Astrocyte (in vitro differentiated cells and primary cell): ENCODE measurements at regions not wholly inside any gene's neighbourhood (a gene's known extent, or its start where the extent isn't known, plus 50 kb on each side); places are given as distances from the start of the nearest gene placed in this dataset.

Experiments used
- DNase-seq: peaks from one replicate; pipeline ENCODE4 v3.0.0-alpha.2; 2010; ENCODE audit warnings: low read depth
- FAIRE-seq: peaks from 2 replicates; lab custom pipeline; 2011; peaks lifted over from hg19 to GRCh38; lab: Jason Lieb, UNC
- H2AFZ ChIP-seq: 2 replicates; pipeline ENCODE4 v1.6.0; 2012; ENCODE audit warnings: low read depth, low read length, inconsistent platforms
- H3K27ac ChIP-seq: 2 replicates; pipeline ENCODE4 v1.5.1; 2011; ENCODE audit warnings: low read depth, low read length, inconsistent platforms
- H3K27me3 ChIP-seq: 2 replicates; pipeline ENCODE4 v1.6.0; 2011; ENCODE audit warnings: low read length, inconsistent platforms; ENCODE audit not compliant: insufficient read depth
- H3K36me3 ChIP-seq: 2 replicates; pipeline ENCODE4 v1.5.1; 2011; ENCODE audit warnings: low read length, inconsistent platforms; ENCODE audit not compliant: insufficient read depth
- H3K4me1 ChIP-seq: 2 replicates; pipeline ENCODE4 v1.5.1; 2011; ENCODE audit warnings: low read length, inconsistent platforms; ENCODE audit not compliant: insufficient read depth
- H3K4me2 ChIP-seq: 2 replicates; pipeline ENCODE4 v1.6.0; 2012; ENCODE audit warnings: low read length, inconsistent platforms
- H3K4me3 ChIP-seq: 2 replicates; pipeline ENCODE4 v1.5.1; 2011; ENCODE audit warnings: low read depth, mild to moderate bottlenecking, low read length, inconsistent platforms; ENCODE audit not compliant: insufficient read depth
- H3K79me2 ChIP-seq: 2 replicates; pipeline ENCODE4 v1.6.0; 2012; ENCODE audit warnings: mild to moderate bottlenecking, low read length, inconsistent platforms; ENCODE audit not compliant: insufficient read depth
- H3K9ac ChIP-seq: 2 replicates; pipeline ENCODE4 v1.6.0; 2012; ENCODE audit warnings: mild to moderate bottlenecking, low read length, inconsistent platforms
- H3K9me3 ChIP-seq: 2 replicates; pipeline ENCODE4 v1.5.1; 2012; ENCODE audit warnings: low read depth, mild to moderate bottlenecking, low read length, inconsistent platforms; ENCODE audit not compliant: insufficient read depth
- H4K20me1 ChIP-seq: 2 replicates; pipeline ENCODE4 v1.6.0; 2012; ENCODE audit warnings: low read length, inconsistent platforms; ENCODE audit not compliant: insufficient read depth
- H3K27ac Mint-ChIP-seq: one replicate; pipeline ENCODE4 v1.8.0; 2021; ENCODE audit warnings: mild to moderate bottlenecking, mixed read lengths; ENCODE audit not compliant: unreplicated experiment
- H3K27me3 Mint-ChIP-seq: one replicate; pipeline ENCODE4 v1.8.0; 2021; ENCODE audit warnings: low read depth, mixed read lengths; ENCODE audit not compliant: unreplicated experiment
- H3K36me3 Mint-ChIP-seq: one replicate; pipeline ENCODE4 v1.8.0; 2021; ENCODE audit warnings: low read depth, mixed read lengths; ENCODE audit not compliant: unreplicated experiment
- H3K4me1 Mint-ChIP-seq: one replicate; pipeline ENCODE4 v1.8.0; 2021; ENCODE audit warnings: low read depth, mixed read lengths; ENCODE audit not compliant: unreplicated experiment
- H3K4me3 Mint-ChIP-seq: one replicate; pipeline ENCODE4 v1.8.0; 2021; ENCODE audit warnings: mild to moderate bottlenecking, moderate library complexity, mixed read lengths; ENCODE audit not compliant: unreplicated experiment
- H3K9me3 Mint-ChIP-seq: one replicate; pipeline ENCODE4 v1.8.0; 2021; ENCODE audit warnings: mild to moderate bottlenecking, mixed read lengths; ENCODE audit not compliant: unreplicated experiment
- EZH2 ChIP-seq: IDR thresholded peaks from 2 replicates; pipeline ENCODE4 v1.6.1; 2012; ENCODE audit warnings: mild to moderate bottlenecking, low read length, inconsistent platforms; ENCODE audit not compliant: insufficient read depth
- TF ChIP-seq, protein P1 (sequence below): IDR thresholded peaks from 2 replicates; pipeline ENCODE4 v1.5.1; 2011; ENCODE audit warnings: low read depth, mild to moderate bottlenecking, inconsistent platforms, low read length, moderate library complexity; ENCODE audit not compliant: insufficient read depth

DNA sequence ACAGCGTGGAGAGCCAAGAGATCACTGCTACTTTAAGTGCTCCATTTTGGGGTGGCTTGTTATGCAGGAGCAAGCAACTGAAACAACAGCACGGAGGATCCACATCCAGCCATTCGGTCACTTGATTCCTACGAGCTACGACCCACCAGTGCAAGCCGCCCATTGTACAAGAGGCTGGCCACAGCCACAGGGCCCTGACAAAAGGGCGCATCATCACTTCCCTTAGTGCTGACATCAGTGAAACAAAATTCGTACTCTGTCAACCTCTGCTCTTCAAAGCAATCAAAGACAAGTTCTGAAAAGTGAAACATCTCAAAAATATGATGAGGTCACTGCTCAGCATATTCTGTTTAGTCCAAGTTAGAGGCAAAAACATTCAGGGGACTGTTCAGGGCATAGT is 168.4 kb downstream of the GADD45G start:
- no peaks in the 10 kb centered on the region for H3K4me1 ChIP-seq
- H4K20me1 ChIP-seq = no peaks in the 10 kb centered on the region
- H3K27me3 Mint-ChIP-seq = peaks cover 68% of the 10 kb centered on the region
- H3K9ac ChIP-seq = no peak overlapping the region
- no peaks in the 10 kb centered on the region for H3K27me3 ChIP-seq
- no peaks in the 10 kb centered on the region for H3K79me2 ChIP-seq
- FAIRE-seq (no peak), DNase-seq (no peak)
- no peaks in the 10 kb centered on the region for H3K9me3 Mint-ChIP-seq
- no peaks in the 10 kb centered on the region for H3K36me3 ChIP-seq
- H3K4me1 Mint-ChIP-seq = no peaks in the 10 kb centered on the region
- H3K36me3 Mint-ChIP-seq = no peaks in the 10 kb centered on the region
- H3K4me3 ChIP-seq = no peak overlapping the region
- H3K27ac Mint-ChIP-seq = no peak overlapping the region
- TF ChIP-seq, protein P1, sequence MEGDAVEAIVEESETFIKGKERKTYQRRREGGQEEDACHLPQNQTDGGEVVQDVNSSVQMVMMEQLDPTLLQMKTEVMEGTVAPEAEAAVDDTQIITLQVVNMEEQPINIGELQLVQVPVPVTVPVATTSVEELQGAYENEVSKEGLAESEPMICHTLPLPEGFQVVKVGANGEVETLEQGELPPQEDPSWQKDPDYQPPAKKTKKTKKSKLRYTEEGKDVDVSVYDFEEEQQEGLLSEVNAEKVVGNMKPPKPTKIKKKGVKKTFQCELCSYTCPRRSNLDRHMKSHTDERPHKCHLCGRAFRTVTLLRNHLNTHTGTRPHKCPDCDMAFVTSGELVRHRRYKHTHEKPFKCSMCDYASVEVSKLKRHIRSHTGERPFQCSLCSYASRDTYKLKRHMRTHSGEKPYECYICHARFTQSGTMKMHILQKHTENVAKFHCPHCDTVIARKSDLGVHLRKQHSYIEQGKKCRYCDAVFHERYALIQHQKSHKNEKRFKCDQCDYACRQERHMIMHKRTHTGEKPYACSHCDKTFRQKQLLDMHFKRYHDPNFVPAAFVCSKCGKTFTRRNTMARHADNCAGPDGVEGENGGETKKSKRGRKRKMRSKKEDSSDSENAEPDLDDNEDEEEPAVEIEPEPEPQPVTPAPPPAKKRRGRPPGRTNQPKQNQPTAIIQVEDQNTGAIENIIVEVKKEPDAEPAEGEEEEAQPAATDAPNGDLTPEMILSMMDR = no peak
- no peak for TF ChIP-seq EZH2
- H3K4me2 ChIP-seq = no peak overlapping the region
- no peak overlapping the region for H3K4me3 Mint-ChIP-seq
- no peak overlapping the region for H2AFZ ChIP-seq
- no peaks in the 10 kb centered on the region for H3K9me3 ChIP-seq
- H3K27ac ChIP-seq = no peak overlapping the region

DNA sequence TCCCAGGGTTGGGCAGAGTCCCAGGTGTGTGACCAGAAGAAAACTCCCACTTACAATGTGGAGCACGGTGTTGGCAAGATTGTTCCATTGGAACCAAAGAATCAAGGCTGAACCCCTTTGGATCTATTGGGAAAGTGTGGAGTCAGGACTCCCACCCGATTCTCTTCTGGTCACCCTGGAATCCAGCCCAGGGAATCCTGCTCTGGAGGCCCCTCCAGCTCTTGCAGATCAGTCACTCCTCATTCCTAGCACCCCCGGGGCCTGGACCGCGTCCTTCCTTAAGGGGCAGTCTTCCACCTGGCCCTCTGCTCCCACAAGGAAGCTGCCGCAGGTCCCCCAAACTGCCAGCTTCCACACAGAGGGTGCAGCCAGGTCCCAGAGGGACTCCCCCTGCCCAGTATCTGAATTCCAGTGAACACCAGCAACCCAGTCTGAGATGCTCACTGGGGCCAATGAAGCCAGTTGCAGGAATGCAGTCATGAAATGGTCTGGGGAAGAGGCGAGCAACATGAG is 170.1 kb downstream of the GADD45G start:
- Histone ChIP-seq H2AFZ (no peak overlapping the region), H3K27ac (no peak overlapping the region), H3K4me1 (no peaks in the 10 kb centered on the region), H3K4me3 (no peak overlapping the region), H3K79me2 (no peaks in the 10 kb centered on the region), H3K36me3 (no peaks in the 10 kb centered on the region), H3K4me2 (no peak overlapping the region), H3K9me3 (no peaks in the 10 kb centered on the region), H3K27me3 (no peaks in the 10 kb centered on the region), H3K9ac (no peak overlapping the region), H4K20me1 (no peaks in the 10 kb centered on the region)
- Mint-ChIP-seq H3K4me3 (no peak overlapping the region), H3K9me3 (no peaks in the 10 kb centered on the region), H3K27me3 (peaks cover 78% of the 10 kb centered on the region), H3K4me1 (no peaks in the 10 kb centered on the region), H3K27ac (no peak overlapping the region), H3K36me3 (no peaks in the 10 kb centered on the region)
- DNase-seq (no peak), FAIRE-seq (no peak)
- TF ChIP-seq, protein P1 = no peak
- no peak for TF ChIP-seq EZH2

DNA sequence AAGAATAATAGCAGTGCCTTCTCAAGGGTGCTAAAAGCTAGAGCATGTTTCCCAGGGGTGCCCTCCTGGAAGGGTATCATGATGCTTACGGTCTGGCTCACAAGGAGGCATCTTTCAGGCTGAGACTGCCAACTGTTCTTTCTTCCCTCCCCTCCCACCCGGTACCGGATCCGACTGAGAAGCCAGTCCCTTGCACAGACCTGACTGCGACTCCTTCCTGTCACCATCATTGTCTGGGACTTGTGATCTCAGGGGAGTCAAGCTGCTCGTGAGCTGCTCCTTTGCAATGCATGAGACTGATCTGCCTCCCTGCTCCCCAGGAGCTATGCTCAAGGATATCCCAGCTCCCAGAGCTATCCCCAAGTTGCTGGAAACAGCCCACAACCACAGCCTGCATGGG is 170.8 kb downstream of the GADD45G start:
- no peak overlapping the region for H3K4me3 Mint-ChIP-seq
- Histone ChIP-seq H3K4me3 (no peak overlapping the region), H3K27ac (no peak overlapping the region), H3K9ac (no peak overlapping the region), H3K36me3 (no peaks in the 10 kb centered on the region), H2AFZ (no peak overlapping the region), H3K4me2 (no peak overlapping the region), H3K4me1 (no peaks in the 10 kb centered on the region), H4K20me1 (no peaks in the 10 kb centered on the region), H3K27me3 (no peaks in the 10 kb centered on the region), H3K79me2 (no peaks in the 10 kb centered on the region), H3K9me3 (no peaks in the 10 kb centered on the region)
- peaks cover 71% of the 10 kb centered on the region for H3K27me3 Mint-ChIP-seq
- no peak for DNase-seq
- no peak for FAIRE-seq
- H3K9me3 Mint-ChIP-seq = no peaks in the 10 kb centered on the region
- no peak overlapping the region for H3K27ac Mint-ChIP-seq
- TF ChIP-seq, protein P1 = no peak
- TF ChIP-seq EZH2 = no peak
- H3K36me3 Mint-ChIP-seq = no peaks in the 10 kb centered on the region
- no peaks in the 10 kb centered on the region for H3K4me1 Mint-ChIP-seq
